Esophagus squamous epithelium (tissue), 4 donors: ENCODE measurements at regions not wholly inside any gene's neighbourhood (a gene's known extent, or its start where the extent isn't known, plus 50 kb on each side); places are given as distances from the start of the nearest gene placed in this dataset.

Experiments
- POLR2A ChIP-seq, 4 donors: fragments of 450-650 bp; IDR thresholded peaks; one replicate each; pipeline ENCODE4 v1.6.1; 2017; ENCODE audit warnings: antibody characterized with exemption in 4 of 4, mild to moderate bottlenecking in 4 of 4, moderate library complexity in 3 of 4
- TF ChIP-seq, protein P1 (sequence below), 6 experiments: fragments of 450-650 bp in 4 of 6; fragments of 200-600 bp in 2 of 6; sonication (generic) in 2 of 6; IDR thresholded peaks; one replicate each; pipeline ENCODE4 v1.5.1; 2016 to 2019; ENCODE audit warnings: antibody characterized with exemption in 6 of 6, mild to moderate bottlenecking in 4 of 6, moderate library complexity in 4 of 6

DNA sequence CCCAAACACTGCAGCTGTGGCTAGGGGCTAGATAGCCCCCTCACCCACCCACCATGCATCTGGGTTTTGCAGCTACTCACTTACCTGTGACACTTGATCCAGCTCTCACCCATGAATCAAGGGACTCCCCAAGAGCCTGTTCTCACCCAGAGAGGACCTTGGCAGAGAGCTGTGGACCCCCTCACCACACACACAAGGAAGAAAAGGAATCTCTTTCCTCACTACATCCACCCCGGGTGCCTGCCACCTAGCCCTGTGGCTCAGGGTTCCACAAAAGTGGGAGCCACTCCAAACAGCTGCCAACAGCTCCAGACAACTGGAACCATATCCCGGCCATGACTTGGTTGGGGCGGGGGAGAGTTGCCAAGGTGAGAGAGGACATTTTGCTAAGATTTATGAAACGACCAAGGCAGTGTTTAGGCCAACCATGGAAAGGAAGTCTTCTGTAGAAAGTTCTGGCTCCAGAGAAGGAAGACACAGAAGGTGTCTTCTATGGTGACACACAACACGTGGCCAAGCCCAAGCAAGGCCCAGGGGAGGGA, 522.1 kb upstream of the RAB6C start:
- no peak for TF ChIP-seq POLR2A (IDR thresholded peaks at IDR 0.05)
- TF ChIP-seq, protein P1, sequence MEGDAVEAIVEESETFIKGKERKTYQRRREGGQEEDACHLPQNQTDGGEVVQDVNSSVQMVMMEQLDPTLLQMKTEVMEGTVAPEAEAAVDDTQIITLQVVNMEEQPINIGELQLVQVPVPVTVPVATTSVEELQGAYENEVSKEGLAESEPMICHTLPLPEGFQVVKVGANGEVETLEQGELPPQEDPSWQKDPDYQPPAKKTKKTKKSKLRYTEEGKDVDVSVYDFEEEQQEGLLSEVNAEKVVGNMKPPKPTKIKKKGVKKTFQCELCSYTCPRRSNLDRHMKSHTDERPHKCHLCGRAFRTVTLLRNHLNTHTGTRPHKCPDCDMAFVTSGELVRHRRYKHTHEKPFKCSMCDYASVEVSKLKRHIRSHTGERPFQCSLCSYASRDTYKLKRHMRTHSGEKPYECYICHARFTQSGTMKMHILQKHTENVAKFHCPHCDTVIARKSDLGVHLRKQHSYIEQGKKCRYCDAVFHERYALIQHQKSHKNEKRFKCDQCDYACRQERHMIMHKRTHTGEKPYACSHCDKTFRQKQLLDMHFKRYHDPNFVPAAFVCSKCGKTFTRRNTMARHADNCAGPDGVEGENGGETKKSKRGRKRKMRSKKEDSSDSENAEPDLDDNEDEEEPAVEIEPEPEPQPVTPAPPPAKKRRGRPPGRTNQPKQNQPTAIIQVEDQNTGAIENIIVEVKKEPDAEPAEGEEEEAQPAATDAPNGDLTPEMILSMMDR (IDR thresholded peaks at IDR 0.05): no peak
